GM18498 (cell line): ENCODE measurements at regions not wholly inside any gene's neighbourhood (a gene's known extent, or its start where the extent isn't known, plus 50 kb on each side); places are given as distances from the start of the nearest gene placed in this dataset.

Source experiments
- ATAC-seq: cut with Tn5 transposase; IDR thresholded peaks from one replicate; pipeline ENCODE4 v1.9.1; 2021; ENCODE audit warnings: mild to moderate bottlenecking, moderate library complexity; ENCODE audit not compliant: unreplicated experiment

DNA sequence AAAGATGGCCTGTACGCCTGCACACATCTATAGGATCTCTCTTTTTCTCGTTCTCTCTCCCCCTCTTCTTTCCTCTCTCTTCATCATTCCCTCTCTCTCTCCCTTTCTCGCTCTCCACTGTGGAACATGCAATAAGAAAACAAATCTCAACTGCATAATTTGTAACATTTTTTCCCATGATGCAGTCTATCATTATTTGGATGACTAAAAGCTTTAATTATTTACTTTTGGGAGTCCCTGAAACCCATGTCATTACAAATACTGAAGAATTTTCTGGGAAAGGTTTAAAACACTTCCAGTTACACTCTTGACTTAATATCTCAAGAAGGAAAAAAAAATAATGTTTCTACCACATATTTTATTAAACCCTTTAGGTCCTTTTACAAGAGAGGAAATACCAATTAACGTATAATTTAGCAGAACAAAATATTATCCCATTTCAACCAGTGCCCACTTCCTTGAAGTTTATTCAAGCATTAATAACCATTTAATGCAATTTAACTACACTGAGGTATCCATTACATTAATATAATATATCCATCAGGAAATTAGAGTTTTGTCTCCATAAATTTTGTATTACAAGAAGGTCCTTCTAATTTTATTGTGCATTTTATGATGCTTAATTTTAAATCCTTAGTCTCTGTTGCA, 1615.2 kb upstream of the ACVR2A start:
- ATAC-seq, result no peak

DNA sequence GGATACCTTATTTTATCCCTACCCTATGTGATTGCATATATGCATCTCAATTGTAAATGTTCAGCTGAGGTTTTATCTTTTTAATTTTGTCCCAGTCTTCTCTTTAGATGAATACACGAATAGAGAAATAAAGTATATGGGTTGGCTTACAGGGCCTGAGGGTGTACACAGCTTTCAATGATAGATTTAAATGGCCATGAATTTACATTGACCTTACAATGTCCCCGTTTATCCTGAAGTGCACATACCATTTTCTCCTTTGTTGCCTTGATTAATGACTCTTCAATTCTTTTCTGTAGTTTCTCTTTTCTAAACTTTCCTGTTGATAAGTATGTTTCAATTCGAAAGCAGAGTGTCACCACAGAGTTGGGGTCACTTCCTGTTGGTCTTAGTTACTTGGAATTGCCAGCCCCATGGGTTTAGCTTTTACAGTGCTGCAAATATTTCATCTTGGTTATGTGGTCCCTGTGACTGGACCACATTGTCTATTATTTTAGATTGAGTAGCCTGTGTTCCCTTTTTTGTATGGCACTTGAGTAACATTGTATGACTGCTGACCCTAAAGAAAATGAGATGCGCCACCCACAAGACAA, 1616.3 kb upstream of the ACVR2A start:
- peak; percentile 50 for ATAC-seq

GRCh38 chr2:146228020-146228393, 1616.8 kb upstream of the ACVR2A start:
- ATAC-seq, result no peak

- ATAC-seq, result no peak
Observed at GRCh38 chr2:146227152-146228019, 1617.4 kb upstream of the ACVR2A start.

DNA sequence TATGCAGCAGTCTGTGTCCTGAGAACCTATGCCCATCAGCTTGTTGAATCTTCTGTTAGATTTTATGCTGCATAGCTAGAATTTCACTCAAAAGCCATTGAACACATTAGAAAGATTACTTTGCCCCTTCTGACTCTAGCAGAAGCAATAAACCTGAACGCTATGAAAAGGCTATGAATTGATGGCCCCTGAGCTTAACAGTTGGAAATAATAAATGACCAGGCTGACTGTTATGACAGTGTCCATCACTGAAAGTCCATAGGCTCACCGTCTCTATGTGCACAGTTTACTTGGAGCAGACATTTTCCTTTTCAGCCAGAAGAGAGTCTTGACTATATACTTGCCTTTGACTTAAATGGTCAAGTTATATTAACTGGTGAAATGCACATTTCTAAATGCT, 1618.8 kb upstream of the ACVR2A start:
- ATAC-seq, result no peak

- ATAC-seq, result no peak
Observed at GRCh38 chr2:146221826-146222225, 1623.0 kb upstream of the ACVR2A start.

- no peak for ATAC-seq
Observed at GRCh38 chr2:146220957-146221356, 1623.9 kb upstream of the ACVR2A start.

DNA sequence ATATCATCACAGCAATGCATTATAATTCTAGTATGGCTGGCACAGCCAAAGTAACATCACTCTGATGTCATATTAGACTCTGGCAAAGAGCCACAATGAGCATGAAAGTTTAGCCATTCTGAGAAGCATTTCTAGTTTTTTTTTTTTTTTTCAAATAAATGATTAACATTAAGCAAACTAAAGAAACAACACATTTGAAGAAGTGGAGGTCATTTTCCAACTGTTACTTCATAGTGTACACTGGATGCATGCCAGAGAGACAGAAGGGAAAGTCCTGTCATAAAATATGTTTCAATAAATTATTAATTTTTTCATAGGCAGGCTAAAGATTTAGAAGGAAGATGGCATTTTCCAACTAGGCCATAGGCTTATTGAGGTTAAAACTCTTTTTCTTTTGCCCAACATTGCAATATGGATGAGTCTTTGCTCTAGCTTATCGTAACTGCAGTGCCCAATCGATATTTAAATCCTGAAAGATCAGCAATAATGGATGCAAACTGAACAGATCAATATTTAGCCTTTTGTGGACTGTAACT, 1630.4 kb upstream of the ACVR2A start:
- no peak for ATAC-seq

DNA sequence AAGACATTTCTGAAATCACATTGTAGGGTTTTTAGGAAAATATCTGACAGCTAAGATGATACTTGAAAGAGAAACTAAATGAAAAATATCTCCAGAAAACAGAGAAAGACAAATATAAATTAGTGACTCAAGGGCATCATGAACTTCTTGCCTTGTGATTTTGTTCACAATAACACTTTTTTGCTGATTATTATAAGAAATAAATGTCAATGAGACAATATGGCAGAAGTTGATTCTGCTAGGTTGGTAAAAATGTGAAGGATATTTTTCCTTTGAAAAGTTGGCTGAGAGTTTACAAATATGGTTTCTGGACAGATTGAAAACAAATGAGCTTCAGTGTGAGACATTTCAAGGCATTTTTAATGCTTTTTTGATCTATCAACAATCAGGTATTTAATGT, 1631.2 kb upstream of the ACVR2A start:
- no peak for ATAC-seq

DNA sequence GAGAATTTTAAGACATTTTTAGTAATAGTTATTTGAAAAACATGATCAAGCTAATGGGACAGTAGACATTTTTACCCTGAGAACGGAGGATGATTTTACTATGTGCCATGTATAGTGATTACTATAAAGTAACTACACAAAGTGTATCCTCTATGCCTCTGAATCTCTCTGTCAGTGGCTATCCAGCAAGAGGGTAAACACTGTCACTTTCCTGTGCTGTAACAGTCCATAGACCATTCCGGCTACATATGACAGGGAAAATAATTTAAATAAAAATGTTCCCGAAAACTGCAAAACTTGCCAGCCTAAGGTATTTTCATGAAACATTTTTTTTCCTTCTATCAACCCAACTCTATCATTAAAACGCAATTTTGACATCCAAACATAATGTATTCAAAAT, 1632.2 kb upstream of the ACVR2A start:
- no peak for ATAC-seq

DNA sequence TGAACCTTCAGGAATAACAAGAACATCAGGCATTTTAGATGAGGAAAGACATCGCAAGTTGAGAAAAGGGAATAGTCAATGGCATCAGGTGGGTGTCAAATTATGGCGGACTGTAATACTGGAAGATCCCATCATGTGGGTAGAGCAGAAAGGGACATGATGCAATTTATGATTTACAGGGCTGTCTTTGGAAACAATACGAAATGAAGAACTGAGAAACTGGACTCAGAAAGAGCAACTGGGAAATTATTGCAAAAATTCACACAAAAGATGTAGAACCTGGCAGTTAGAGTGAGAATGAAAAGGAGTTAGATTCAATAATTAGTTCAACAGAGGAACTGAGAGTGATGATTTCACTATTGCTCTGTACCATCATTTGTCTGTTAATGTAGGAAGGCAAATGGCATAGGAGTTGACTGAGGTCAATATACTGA, 1635.0 kb upstream of the ACVR2A start:
- ATAC-seq, result no peak

DNA sequence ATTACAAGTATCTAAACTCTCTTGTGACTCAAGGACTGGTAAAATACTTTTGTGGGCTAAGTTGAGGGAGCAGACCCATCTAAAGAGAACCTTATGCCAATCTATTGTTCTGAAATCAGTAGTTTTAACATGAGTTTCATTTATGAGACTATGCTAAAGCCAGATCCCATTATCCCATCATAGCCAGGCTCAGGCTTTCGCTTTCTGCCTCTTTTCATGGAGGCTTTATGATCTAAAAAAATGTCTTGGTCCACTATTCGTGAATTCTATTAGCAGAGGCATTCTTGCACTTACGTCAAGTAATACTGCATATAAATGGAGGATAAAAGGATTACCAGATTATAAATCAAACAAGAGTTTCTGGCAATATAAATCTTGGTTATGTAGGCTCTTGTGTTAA, 1636.9 kb upstream of the ACVR2A start:
- no peak for ATAC-seq

GRCh38 chr2:146207417-146207816, 1637.4 kb upstream of the ACVR2A start:
- no peak for ATAC-seq

GRCh38 chr2:146203064-146203624, 1641.7 kb upstream of the ACVR2A start:
- ATAC-seq, result no peak

- no peak for ATAC-seq
Observed at GRCh38 chr2:146193619-146194018, 1651.2 kb upstream of the ACVR2A start.

DNA sequence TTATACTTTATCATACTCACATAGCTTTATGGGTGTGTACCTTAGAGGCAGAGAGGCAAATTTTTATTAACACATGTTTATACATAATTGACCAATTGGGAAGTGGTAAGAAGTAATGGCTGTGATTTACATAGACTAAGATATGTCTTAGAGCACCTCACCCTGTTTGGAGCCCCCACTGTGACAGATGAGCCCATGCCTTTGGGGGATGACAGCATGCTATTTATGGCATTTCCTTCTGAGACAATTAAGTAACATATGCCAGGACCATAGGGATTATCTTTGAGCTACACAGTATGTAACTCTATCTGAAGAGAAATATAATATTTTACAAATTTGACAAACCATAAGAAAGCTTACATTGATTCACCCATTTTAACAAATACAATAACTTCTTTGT, 1655.3 kb upstream of the ACVR2A start:
- no peak for ATAC-seq

DNA sequence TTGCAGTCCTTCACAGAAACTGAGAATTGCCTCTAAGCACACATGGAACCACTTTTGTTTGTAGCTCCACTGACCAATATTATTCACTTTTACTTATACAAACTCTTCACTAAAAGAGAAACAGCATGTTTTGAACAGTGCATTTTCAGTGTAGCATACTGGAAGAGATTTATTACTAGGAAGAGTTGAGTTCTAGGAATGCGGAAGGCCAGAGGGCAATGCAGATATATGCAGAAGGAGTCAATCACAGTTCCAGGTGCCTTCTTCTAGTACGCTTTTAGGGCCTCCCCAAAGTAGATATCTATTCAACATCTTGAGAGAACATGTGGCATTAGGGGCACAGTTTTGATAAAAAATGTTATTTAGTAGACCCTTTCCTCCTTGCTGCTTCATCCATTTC, 1654.0 kb upstream of the ZEB2 start:
- no peak for ATAC-seq

DNA sequence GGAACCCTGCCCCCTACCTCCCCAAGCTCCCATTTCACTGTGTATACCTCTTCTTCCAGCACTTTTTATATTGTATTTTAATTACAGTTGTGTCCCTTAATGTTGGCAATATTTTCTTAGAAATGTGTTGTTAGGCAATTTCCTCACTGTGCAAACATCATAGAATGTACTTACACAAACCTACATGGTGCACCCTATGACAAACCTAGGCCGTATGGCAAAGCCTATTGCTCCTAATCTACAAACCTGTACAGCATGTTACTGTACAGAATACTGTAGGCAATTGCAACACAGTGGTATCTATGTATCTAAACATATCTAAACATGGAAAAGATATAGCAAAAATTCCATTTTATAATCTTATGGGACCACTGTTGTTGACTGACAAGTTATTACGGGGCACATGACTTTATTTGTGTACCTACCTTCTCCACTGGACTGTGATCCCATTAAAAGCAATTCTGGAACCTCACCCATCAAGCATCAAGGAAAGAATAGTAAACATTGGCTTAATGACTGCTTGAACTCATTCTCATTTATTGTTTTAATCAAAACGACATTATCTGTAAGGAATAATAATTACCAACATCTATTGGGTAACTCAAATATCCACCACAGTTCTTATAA, 1641.5 kb upstream of the ZEB2 start:
- no peak for ATAC-seq

DNA sequence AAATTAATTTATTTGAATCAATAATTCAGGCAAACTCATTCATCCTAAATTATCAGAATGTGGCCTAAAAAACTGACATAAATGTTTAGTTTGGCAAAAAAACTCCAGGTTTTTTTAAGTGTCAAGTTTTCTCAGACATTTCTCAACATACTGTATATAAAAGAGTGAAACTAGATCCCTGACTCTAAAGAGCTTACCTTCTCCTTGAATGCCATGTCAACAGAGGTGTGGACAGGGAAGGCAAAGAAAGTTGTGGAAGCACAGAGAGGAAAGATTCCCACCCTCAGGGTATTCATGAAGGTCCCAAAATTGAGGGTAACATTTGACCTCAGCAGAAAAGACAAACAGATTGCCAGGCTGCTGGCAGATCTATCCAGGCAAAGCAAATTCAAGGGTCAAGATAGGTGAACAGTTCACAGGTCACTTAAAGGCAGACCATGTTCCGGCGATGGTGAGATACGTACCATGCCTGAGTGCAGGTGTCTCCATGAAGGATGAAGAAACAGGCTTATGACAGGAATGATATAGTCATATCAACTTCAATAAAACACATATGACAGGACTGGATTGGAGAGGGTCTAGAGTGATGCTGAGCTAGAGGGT, 1638.3 kb upstream of the ZEB2 start:
- no peak for ATAC-seq

GRCh38 chr2:146147448-146148012, 1627.6 kb upstream of the ZEB2 start:
- ATAC-seq, result no peak
